SK-N-DZ (cell line): ENCODE measurements at regions not wholly inside any gene's neighbourhood (a gene's known extent, or its start where the extent isn't known, plus 50 kb on each side); places are given as distances from the start of the nearest gene placed in this dataset.
"Not testable (repeated sequence)": the region's sequence is repeated elsewhere in the genome, so short reads cannot be mapped to it uniquely, and the experiment has no call there.

Experiments used
- DNase-seq: peaks from one replicate; pipeline ENCODE4 v3.0.0-alpha.2; 2015; ENCODE audit warnings: low spot score

DNA sequence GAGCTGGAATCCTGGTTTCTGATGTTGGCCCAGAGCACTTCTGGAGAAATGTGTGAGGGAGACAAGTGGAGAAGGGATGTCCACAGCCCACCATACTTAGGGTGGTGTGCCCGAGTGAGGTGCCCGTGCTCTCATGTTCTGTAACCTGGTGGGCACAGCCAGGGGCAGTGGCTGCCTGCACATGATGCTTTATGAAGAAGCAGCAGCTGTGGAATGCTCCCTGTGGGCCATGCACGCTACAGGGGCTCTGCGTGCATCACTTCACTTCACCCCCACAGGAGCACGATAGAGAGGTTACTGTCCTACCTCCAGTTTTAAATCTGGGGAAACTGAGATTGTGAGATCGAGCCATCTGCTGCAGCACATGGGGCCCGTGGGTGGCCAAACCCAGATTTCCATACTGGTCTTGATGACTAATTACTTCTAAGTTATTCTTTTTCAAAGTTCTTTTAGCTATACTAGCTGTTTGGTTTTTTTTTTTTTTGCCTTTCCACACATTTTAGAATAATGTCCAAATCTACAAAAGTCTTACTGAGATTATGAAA, 441.6 kb downstream of the GADD45G start:
- no peak for DNase-seq

DNA sequence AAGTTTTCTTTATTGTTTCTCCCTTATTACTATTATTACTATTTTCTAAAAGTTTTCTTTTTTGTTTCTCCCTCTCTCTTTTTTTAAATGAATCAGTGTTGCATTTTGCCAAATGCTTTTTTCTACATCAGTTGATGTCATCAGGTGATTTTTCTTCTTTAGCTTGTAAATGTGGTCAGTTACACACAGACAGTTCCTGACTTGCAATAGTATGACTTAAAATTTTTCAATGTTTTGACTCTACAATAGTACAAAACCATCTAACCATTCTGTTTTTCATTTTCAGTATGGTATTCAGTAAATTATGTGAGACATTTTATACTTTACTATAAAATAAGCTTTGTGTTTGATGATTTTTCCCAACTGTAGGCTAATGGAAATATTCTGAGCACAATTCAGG, 443.0 kb downstream of the GADD45G start:
- DNase-seq: no peak

DNA sequence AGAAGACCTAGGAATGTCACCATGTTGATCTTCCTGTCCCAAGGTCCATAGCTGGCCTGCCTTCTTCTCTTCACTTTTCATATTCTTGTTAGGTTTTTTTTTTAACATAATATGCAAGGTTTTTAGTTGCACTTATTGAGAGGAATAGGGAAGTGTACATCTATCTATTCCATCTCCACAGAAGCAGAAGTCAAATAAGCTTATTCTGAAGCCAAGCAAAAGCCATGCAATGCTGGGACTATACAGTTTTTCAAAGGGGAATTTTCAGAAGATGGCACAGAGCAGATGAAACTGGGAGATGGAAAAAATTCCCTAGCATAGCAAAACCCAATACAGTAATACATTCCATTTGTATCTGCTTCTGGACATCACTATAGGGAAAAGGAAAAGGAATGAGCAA, 447.6 kb downstream of the GADD45G start:
- no peak for DNase-seq

DNA sequence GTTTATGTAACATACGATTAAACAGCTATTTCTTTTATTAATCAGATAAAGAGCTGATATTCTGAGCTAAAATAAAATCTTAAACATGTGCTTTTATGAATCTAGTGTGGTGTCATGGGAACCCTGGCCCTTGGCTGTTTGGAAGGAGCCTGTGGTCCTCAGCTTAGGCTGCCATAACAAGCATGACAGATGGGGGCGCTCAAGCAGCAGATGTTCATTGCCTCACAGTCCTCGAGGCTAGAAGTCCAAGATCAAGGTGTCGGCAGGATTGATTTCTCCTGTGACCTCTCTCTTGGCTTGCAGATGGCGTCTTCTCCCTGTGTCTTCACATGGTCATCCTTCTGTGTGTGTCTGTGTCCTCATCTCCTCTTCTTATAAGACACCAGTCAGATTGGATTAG, 448.2 kb downstream of the GADD45G start:
- DNase-seq: no peak

DNA sequence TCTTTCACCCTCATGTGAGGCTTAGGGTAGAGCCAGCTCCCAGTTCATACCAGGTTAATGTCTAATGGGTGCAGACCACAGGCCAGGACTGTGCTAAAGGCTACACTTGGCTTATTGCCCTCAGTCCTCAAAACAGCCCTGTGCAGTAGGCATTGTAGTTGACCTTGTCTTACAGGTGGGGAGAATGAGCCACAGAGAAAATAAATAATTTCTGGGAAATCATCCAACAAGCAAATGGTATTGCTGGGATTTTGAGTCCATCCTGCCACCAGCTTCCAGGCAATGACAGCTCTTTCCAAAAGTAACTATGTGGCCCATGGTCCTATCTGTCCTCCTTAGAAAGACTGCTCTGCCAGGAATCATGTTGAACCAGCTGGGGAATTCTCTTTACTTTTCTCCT, 450.0 kb downstream of the GADD45G start:
- DNase-seq: no peak

DNA sequence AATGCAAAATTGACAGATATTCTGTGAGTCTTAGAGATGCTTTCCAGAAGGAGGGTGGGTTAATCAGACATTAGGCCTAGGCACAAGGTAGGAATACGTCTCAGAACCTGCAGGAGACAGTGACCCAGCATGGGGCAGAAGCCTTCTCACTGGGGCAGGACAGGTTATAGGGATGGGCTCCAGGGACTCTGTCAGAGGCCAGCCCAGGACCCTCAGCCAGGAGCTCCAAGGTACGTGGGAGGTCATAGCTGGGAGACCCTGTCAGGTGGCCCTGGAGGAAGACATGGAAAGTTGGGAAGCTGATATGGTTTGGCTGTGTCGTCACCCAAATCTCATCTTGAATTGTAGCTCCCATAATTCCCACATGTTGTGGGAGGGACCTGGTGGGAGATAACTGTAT, 450.4 kb downstream of the GADD45G start:
- no peak for DNase-seq

DNA sequence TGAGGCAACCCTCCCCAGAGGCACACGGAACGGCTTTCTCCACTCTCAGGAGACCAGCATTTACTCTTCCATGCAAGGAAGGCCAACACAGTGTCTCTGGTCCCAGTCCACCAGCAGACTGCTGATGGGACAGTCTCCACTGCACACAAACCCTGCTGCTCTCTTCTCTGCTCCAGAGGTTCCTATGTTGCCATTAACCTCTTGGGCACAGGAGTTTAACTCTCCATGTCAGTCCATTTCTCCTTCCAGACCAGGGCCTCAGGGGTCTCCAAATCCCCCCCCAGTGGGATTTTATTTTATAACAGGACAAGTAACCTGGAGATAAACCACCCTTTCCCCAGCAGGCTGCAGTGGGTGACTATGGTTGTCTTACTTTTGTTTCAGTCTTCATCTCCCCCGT, 452.5 kb downstream of the GADD45G start:
- no peak for DNase-seq

DNA sequence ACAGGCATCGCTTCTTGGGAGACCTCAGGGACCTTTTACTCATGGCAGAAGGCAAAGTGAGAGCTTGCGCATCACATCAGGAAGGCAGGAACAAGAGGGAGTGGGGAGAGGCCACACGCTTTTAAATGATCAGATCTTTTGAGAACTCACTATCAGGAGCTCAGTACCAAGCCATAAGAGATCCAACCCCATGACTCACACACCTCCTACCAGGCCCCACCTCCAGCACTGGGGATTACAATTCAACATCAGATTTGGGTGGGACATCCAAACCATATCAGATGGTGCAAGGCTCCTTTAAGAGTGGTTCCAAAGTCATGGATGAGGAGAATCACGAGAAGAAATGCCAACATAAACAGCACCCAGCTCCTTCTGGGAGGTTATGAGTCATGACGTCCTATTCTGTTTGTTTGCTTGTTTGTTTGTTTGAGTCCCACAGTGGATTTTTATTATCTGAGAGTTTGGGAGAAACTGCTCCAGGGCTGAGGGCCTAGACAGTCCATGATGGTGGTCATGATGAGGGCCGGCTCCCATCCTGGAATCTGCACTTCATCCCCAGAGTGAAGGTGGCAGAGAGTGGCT, 453.5 kb downstream of the GADD45G start:
- DNase-seq: no peak

DNA sequence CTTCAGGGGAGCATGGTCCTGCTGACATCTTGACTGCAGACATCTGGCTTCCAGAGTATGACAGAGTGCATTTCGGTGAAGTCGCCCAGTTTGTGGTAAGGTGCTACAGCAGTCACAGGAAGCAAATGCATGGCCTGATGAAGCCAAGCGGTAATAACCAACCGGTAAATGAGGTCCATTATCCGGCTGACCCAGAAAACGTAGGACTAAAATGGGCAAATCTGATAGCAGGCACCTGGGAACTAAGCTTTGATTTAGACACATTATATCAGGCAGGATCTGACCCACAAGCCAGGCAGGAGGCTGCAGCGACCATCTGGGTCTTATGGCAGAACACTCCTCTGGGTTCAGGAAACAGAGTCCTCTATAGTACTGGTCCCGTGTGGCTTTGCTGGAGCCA, 454.6 kb downstream of the GADD45G start:
- DNase-seq: no peak

DNA sequence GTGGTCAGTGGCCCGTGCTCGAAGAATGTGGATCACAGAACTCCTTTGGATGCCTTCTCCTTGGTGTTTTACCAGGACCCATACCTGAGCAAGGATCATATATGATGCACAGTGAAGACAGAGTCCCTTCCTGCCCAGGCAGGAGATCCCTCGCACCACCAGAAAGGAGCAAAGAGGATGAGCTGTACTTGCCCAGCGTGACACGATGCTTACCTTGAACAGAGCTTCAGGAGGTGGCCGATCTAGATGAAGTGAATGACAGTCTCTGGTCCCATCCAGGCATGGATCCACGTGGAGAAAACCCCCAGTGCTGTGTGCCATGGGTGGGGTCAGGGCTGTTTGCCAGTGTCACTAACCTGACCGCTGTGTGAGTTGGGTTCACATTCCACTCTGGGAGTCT, 455.4 kb downstream of the GADD45G start:
- no peak for DNase-seq

DNA sequence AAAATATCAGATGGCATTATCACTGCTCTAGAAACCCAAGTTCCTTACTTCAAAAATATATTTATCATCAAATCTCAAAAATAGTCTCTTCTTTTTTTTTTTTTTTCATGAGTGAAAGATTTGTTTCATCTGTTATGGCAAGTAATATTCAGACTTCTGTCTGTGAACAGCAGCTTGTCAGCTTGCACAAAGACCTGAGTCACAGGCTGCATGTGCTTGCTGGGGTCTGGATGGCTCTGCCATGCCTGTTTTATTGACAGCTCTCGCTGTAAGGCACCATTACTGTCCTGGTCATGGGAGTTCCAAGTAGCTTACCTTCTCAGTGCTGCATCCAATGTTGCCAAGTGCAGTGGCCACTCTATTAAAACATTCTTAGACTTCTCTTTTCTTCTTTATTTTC, 456.4 kb downstream of the GADD45G start:
- DNase-seq: no peak

DNA sequence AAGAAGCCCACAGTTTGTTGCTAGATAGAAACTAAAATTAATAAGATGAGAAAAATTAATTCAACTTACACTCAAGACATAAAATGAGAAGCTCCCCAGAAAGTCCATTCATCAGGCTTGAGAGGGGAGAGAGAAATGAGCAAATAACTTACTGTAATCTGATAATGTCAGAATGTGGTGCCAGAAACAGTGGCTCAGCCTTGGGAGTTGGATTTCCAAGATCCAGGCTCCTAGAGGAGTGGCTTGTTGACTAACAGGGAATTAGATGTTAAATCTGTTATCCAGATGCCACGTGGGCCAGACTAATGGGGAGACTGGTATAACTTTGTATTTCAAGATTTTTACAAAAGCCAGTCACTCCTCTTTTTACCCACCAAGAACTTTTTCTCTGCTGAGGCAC, 458.2 kb downstream of the GADD45G start:
- DNase-seq: no peak

DNA sequence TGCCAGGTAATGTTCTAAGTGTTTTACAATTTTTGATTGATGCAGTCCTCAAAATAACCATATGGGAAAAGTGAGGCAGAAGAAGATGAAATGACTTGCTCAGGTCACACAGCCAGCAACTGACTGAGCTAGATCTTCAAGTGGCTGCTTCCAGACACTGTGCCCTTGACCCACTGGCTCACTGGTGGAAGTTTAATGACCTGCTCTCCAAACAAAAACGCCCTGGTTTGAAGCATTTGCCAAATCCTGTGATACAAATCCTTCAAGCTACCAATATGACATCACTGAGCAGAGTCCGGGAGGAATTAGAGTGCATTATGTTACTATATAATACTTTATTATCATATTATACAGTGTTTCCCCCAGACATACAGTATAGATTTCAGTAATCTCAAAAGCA, 459.4 kb downstream of the GADD45G start:
- DNase-seq: no peak

DNA sequence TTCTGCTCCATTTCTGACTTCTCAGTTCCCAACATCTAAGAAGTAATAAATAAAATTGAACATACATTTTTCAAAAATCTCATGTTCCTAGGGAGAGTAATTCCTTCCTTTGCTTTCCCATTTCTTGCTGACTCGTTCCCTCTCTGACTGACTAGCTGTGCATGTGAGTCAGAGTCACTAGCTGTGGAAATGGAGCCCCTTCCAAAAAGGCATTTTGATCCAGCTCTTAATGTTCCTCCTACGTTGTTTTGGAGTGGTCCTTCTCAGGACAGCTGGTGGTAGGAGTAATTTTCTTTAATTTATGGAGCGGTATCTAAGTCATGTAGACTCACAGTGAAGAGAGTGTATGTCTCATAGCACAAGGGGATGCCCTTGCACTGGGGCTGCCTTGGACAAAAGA, 460.2 kb downstream of the GADD45G start:
- no peak for DNase-seq

DNA sequence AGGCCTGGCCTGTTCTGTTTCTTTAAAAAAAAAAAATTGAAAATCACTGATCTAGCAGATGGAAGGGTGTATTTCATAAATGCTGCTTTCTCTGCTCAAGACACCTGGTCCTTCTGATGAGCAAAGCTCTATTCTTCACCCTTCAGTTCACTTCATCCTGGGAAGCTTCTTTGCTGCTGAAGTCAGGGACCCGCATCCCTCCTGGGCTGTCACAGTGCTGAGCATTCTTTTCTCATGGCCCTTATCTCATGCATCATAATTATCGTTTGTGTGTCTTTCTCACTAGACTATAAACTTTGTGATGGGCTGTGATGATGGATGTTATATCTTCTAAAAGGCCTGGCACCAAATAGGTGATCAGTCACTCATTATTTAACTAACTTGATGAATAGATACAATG, 461.0 kb downstream of the GADD45G start:
- no peak for DNase-seq

DNA sequence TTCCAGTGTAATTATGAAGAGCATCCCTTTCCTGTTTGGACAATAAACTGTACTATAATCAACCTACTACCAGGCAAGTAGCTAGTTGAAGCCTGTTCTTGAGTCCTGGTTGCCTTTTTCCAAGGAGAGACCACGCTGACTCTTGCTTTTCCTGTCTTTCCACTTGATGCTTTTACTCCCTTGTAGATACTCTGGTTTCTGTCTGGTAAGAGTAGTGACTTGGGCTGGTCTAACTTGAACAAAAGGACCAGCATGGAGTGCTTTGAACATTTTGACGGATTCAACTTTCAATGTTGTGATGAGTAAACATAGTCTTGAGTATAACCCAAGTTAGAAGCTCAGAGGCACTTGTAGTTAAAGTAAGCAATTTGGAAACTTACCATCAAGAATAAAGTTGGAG, 464.3 kb downstream of the GADD45G start:
- DNase-seq: no peak

DNA sequence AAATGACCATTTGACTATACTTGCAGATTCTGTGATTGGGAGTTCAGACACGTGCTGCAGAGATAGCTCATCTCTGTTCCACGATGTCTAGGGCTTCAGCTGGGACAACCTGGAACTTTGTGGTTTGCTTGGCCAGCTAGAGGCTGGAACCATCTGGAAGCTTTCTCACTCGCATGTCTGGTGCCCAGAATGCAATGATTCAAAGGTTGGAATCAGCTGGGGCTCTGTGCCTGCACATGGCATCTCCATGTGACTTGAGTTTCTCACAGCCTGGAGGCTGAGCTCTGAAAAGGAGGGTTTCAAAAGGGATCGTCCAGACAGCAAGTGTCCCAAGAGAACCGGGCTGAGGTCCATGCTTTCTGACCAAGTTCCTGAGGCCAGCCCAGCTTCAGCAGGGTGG, 465.2 kb downstream of the GADD45G start:
- DNase-seq: no peak

DNA sequence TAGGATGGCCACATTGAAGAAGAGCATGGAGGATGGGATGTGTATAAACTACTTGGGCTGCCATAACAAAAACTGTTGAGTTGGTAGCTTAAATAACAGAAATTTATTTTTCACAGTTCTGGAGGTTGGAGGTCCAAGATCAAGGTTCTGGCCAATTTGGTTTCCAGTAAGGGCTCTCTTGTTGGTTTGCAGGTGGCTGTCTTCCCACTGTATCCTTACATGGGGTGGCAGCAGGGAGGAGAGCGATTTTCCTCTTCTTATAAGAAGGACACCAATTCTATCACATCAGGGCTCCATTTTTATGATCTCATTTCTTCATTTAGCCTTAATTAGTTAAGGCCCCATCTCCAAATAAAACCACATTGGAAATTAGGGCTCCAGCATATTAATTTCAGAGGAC, 465.7 kb downstream of the GADD45G start:
- DNase-seq: no peak

DNA sequence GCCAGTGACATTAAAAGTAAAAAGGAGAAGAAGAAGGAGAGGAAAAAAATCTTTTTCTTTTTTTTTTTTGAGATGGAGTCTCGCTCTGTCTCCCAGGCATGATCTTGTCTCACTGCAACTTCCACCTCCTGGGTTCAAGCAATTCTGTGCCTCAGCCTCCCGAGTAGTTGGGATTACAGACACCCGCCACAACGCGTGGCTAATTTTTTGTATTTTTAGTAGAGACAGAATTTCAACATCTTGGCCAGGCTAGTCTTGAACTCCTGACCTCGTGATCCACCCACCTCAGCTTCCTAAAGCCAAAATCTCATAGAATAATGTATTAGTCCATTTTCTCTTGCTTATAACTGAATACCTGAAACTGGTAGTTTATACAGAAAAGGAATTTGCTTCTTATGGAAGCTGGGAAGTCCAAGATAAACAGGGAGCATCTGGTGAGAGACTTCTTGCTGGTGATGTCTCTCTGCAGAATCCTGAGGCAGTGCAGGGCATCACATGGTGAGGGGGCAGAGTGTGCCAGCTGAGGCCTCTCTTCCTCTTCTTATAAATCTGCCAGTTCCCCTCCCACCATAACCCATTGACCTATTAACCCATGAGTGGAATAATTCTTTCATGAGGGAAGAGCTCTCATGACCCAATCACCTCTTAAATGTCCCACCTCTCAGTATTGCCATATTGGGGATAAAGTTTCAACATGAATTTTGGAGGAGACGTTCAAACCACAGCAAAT, 466.3 kb downstream of the GADD45G start:
- no peak for DNase-seq

DNA sequence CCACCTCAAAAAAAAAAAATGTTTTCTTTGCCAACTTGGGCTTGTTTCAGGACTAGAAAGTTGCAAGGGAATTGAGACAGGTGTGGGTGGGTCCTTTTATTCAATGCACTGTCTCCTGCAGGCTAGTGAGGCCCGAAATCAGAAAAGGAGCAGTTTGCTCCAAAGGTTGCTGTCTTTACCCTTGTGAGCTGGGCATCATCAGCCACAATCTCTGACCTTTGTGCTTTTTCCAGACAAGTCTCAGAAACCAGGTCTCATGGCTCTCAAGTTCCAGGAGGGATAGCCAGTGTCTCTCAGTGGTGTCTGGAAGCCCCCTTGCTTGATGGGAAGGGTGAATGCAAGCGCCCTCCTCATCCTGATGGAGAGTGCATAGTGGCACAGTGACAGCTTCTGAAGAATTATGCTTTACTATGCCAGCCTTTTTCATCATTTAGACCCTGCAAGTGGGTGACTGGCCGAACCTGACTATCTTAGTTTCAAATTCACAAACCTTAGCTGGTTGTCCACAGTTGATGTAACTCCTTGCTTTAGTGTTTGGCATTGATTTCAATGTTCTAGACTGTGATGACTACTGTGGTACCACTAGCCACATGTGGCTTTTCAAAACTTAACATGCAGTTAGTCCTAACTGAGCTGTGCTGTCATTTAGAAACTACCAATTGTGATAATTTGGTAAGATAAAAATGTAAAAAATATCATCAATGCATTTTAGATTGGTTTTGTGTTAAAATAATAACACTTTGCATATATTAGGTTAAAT, 468.6 kb downstream of the GADD45G start:
- DNase-seq: no peak

DNA sequence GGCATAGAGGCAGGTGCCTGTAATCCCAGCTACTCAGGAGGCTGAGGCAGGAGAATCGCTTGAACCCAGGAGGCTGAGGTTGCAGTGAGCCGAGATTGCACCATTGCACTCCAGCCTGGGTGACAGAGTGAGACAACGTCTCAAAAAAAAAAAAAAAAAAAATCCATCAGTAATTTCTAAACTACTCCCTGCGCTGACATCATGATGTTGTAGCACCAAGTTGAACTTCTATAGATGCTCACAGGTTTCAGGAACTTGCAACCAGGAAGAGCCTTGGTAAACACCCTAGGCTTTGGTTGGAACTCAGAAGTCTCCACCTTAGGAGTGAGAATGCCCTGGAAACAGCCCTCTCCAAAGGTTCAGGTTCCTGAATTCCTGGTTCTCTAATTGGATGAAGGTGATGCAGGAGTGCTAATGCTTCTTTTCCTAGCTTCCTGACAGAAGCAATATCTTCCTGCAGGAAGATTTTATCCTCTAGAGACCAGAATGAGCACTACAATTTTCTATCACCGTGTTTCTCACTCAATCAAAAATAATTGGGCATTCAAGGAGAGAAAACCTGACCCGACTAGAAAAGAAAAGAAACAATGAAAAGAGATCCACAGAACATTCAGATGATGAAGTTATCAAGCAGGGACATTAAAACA, 469.6 kb downstream of the GADD45G start:
- no peak for DNase-seq

DNA sequence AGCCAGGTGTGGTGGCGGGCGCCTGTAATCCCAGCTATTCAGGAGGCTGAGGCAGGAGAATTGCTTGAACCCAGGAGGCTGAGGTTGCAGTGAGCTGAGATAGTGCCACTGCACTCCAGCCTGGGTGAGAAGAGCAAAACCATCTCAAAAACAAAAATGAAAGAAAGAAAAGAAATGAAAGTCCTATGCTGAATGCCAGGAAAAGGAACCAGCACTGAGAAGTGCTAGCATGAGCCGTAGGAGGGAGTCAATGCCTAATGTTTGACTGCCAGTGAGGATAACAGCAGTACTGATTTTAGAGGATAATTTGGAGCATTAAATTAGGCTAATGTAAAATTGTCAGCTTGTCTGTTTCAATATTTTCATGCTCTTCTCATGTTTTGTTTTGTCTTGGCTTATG, 472.8 kb downstream of the GADD45G start:
- DNase-seq: not testable (repeated sequence)
